SK-N-SH treated with all-trans-retinoic acid at 6 μM for 48 hours (cell line): ENCODE measurements at regions not wholly inside any gene's neighbourhood (a gene's known extent, or its start where the extent isn't known, plus 50 kb on each side); places are given as distances from the start of the nearest gene placed in this dataset.

Source experiments
- ATAC-seq: fragments of 200-7000 bp; cut with Tn5 transposase; 3 replicates; pipeline ENCODE4 v1.9.1; 2020; ENCODE audit warnings: mild to moderate bottlenecking, moderate library complexity
- ARNTL ChIP-seq: fragments of 450-650 bp; formaldehyde crosslinking; IDR thresholded peaks from 2 replicates; pipeline ENCODE4 v1.5.0; 2020; ENCODE audit warnings: low read depth, mild to moderate bottlenecking, moderate library complexity, borderline replicate concordance
- BACH2 ChIP-seq: fragments of 250-450 bp; sonication (Bioruptor Pico); IDR thresholded peaks from 2 replicates; pipeline ENCODE4 v1.9.0; 2021; ENCODE audit warnings: mild to moderate bottlenecking, borderline replicate concordance
- CSDC2 ChIP-seq: fragments of 250-450 bp; sonication (Bioruptor Pico); IDR thresholded peaks from 2 replicates; pipeline ENCODE4 v1.5.0; 2020; ENCODE audit warnings: mild to moderate bottlenecking, moderate library complexity
- ESRRG ChIP-seq: fragments of 250-450 bp; sonication (Bioruptor Pico); IDR thresholded peaks from 2 replicates; pipeline ENCODE4 v1.6.1; 2021; ENCODE audit warnings: mild to moderate bottlenecking
- ISL1 ChIP-seq: fragments of 250-450 bp; sonication (Bioruptor Pico); IDR thresholded peaks from 2 replicates; pipeline ENCODE4 v2.1.2; 2022; ENCODE audit warnings: mild to moderate bottlenecking, moderate library complexity
- OSR1 ChIP-seq: fragments of 250-450 bp; sonication (Bioruptor Pico); IDR thresholded peaks from 2 replicates; pipeline ENCODE4 v1.8.0; 2022; ENCODE audit warnings: moderate library complexity, mild to moderate bottlenecking, inconsistent platforms
- POU6F1 ChIP-seq: fragments of 250-450 bp; sonication (Bioruptor Pico); IDR thresholded peaks from 2 replicates; pipeline ENCODE4 v1.8.0; 2021; ENCODE audit warnings: low read depth, mild to moderate bottlenecking, moderate library complexity, borderline replicate concordance
- PPARA ChIP-seq: fragments of 250-450 bp; sonication (Bioruptor Pico); IDR thresholded peaks from 2 replicates; pipeline ENCODE4 v1.5.0; 2020; ENCODE audit warnings: mild to moderate bottlenecking, borderline replicate concordance
- RARB ChIP-seq: fragments of 250-450 bp; sonication (Bioruptor Pico); IDR thresholded peaks from 2 replicates; pipeline ENCODE4 v1.8.0; 2021; ENCODE audit warnings: mild to moderate bottlenecking, moderate library complexity
- SNAI2 ChIP-seq: fragments of 250-450 bp; sonication (Bioruptor Pico); IDR thresholded peaks from 2 replicates; pipeline ENCODE4 v1.5.0; 2020; ENCODE audit warnings: mild to moderate bottlenecking, moderate library complexity
- TCF4 ChIP-seq: fragments of 250-450 bp; sonication (Bioruptor Pico); IDR thresholded peaks from 2 replicates; pipeline ENCODE4 v1.8.0; 2021; ENCODE audit warnings: mild to moderate bottlenecking, moderate library complexity, borderline replicate concordance
- TOX ChIP-seq: fragments of 250-450 bp; sonication (Bioruptor Pico); IDR thresholded peaks from 2 replicates; pipeline ENCODE4 v1.8.0; 2021; ENCODE audit warnings: mild to moderate bottlenecking, moderate library complexity, borderline replicate concordance
- TSHZ2 ChIP-seq: fragments of 250-450 bp; sonication (Bioruptor Pico); IDR thresholded peaks from 2 replicates; pipeline ENCODE4 v1.5.0; 2020; ENCODE audit warnings: mild to moderate bottlenecking, moderate library complexity
- ZC3H10 ChIP-seq: fragments of 250-450 bp; sonication (Bioruptor Pico); IDR thresholded peaks from 2 replicates; pipeline ENCODE4 v1.5.1; 2021; ENCODE audit warnings: mild to moderate bottlenecking, moderate library complexity
- ZFP3 ChIP-seq: fragments of 250-450 bp; sonication (Bioruptor Pico); IDR thresholded peaks from 2 replicates; pipeline ENCODE4 v1.5.0; 2020; ENCODE audit warnings: mild to moderate bottlenecking, moderate library complexity
- ZFP30 ChIP-seq: fragments of 450-650 bp; formaldehyde crosslinking; IDR thresholded peaks from 2 replicates; pipeline ENCODE4 v1.5.0; 2022; ENCODE audit warnings: mild to moderate bottlenecking, moderate library complexity
- ZNF565 ChIP-seq: fragments of 450-650 bp; formaldehyde crosslinking; conservative IDR thresholded peaks from 2 replicates; pipeline ENCODE4 v1.5.0; 2020; ENCODE audit warnings: low read depth, mild to moderate bottlenecking, moderate library complexity
- ZNF8 ChIP-seq: fragments of 450-650 bp; formaldehyde crosslinking; IDR thresholded peaks from 2 replicates; pipeline ENCODE4 v1.5.0; 2020; ENCODE audit warnings: mild to moderate bottlenecking, moderate library complexity
- TF ChIP-seq, protein P1 (sequence below): fragments of 250-450 bp; sonication (Bioruptor Pico); IDR thresholded peaks from 2 replicates; pipeline ENCODE4 v1.8.0; 2020; ENCODE audit warnings: mild to moderate bottlenecking, moderate library complexity, borderline replicate concordance
- TF ChIP-seq, protein P2 (sequence below): fragments of 250-450 bp; sonication (Bioruptor Pico); IDR thresholded peaks from 2 replicates; pipeline ENCODE4 v1.5.1; 2021; ENCODE audit warnings: mild to moderate bottlenecking, moderate library complexity

DNA sequence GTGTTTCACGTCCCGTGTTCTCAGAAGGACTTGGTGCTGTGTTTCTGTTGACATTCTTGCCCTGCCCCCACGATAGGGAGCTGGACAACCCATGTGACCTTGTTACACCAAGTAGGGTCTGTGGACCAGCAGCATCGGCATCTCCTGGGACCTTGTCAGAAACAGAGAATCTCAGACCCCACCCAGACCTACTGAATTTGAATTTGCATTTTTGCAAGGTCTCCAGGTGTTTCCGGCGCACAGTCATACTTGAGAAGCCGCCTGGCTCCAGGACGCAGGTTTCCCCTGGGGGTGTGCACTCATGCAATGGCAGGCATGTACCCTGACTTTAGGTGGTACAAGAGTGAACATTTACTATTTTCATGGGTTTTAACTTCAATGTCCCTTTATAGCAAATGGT, 117.9 kb downstream of the TLE3 start:
- TF ChIP-seq ZFP3 (CRISPR knock-in tag) (no peak), TSHZ2 (CRISPR knock-in tag) (no peak), CSDC2 (CRISPR knock-in tag) (no peak), ISL1 (CRISPR knock-in tag) (no peak), ZNF565 (CRISPR knock-in tag) (no peak), RARB (CRISPR knock-in tag) (no peak), POU6F1 (CRISPR knock-in tag) (no peak), BACH2 (CRISPR knock-in tag) (no peak), ZFP30 (CRISPR knock-in tag) (no peak)
- TF ChIP-seq, protein P1, sequence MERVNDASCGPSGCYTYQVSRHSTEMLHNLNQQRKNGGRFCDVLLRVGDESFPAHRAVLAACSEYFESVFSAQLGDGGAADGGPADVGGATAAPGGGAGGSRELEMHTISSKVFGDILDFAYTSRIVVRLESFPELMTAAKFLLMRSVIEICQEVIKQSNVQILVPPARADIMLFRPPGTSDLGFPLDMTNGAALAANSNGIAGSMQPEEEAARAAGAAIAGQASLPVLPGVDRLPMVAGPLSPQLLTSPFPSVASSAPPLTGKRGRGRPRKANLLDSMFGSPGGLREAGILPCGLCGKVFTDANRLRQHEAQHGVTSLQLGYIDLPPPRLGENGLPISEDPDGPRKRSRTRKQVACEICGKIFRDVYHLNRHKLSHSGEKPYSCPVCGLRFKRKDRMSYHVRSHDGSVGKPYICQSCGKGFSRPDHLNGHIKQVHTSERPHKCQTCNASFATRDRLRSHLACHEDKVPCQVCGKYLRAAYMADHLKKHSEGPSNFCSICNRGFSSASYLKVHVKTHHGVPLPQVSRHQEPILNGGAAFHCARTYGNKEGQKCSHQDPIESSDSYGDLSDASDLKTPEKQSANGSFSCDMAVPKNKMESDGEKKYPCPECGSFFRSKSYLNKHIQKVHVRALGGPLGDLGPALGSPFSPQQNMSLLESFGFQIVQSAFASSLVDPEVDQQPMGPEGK (CRISPR knock-in tag): no peak
- ATAC-seq: no peak

GRCh38 chr15:69980341-69981059, 117.2 kb downstream of the TLE3 start:
- TF ChIP-seq OSR1 (CRISPR knock-in tag) (no peak), RARB (CRISPR knock-in tag) (no peak), ARNTL (CRISPR knock-in tag) (no peak), ESRRG (CRISPR knock-in tag) (no peak)
- ATAC-seq: no peak

- TF ChIP-seq TOX (CRISPR knock-in tag): no peak
- TF ChIP-seq, protein P1 (CRISPR knock-in tag): no peak
- no peak for TF ChIP-seq RARB (CRISPR knock-in tag)
- no peak for TF ChIP-seq SNAI2
- TF ChIP-seq ISL1 (CRISPR knock-in tag): no peak
- no peak for TF ChIP-seq ESRRG (CRISPR knock-in tag)
- no peak for TF ChIP-seq ZC3H10 (CRISPR knock-in tag)
- TF ChIP-seq OSR1 (CRISPR knock-in tag): no peak
- no peak for TF ChIP-seq ZNF8 (CRISPR knock-in tag)
- no peak for TF ChIP-seq PPARA
- no peak for TF ChIP-seq ARNTL (CRISPR knock-in tag)
- no peak for TF ChIP-seq TCF4 (CRISPR knock-in tag)
- TF ChIP-seq ZFP30 (CRISPR knock-in tag): no peak
- TF ChIP-seq POU6F1 (CRISPR knock-in tag): no peak
- TF ChIP-seq ZFP3 (CRISPR knock-in tag): no peak
- no peak for TF ChIP-seq BACH2 (CRISPR knock-in tag)
- TF ChIP-seq, protein P2, sequence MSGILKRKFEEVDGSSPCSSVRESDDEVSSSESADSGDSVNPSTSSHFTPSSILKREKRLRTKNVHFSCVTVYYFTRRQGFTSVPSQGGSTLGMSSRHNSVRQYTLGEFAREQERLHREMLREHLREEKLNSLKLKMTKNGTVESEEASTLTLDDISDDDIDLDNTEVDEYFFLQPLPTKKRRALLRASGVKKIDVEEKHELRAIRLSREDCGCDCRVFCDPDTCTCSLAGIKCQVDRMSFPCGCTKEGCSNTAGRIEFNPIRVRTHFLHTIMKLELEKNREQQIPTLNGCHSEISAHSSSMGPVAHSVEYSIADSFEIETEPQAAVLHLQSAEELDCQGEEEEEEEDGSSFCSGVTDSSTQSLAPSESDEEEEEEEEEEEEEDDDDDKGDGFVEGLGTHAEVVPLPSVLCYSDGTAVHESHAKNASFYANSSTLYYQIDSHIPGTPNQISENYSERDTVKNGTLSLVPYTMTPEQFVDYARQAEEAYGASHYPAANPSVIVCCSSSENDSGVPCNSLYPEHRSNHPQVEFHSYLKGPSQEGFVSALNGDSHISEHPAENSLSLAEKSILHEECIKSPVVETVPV (CRISPR knock-in tag): no peak
- TF ChIP-seq ZNF565 (CRISPR knock-in tag): no peak
- no peak for ATAC-seq
Measured at GRCh38 chr15:69982037-69982436, 115.7 kb downstream of the TLE3 start.
